IPS-18a (cell line): ENCODE measurements at regions not wholly inside any gene's neighbourhood (a gene's known extent, or its start where the extent isn't known, plus 50 kb on each side); places are given as distances from the start of the nearest gene placed in this dataset.
"Not testable (repeated sequence)": the region's sequence is repeated elsewhere in the genome, so short reads cannot be mapped to it uniquely, and the experiment has no call there.

ENCODE experiments used
- H3K27ac ChIP-seq: one replicate; pipeline ENCODE4 v1.5.1; 2013; ENCODE audit warnings: low read length
- H3K27me3 ChIP-seq: one replicate; pipeline ENCODE4 v1.6.1; 2013; ENCODE audit warnings: mild to moderate bottlenecking, low read length; ENCODE audit not compliant: control insufficient read depth, insufficient read depth
- H3K36me3 ChIP-seq: one replicate; pipeline ENCODE4 v1.6.1; 2013; ENCODE audit warnings: low read depth, low read length; ENCODE audit not compliant: control insufficient read depth
- H3K4me1 ChIP-seq: one replicate; pipeline ENCODE4 v1.6.1; 2013; ENCODE audit warnings: low read depth, low read length; ENCODE audit not compliant: control insufficient read depth
- H3K4me3 ChIP-seq: one replicate; pipeline ENCODE4 v1.5.1; 2013; ENCODE audit warnings: low read length
- H3K9ac ChIP-seq: one replicate; pipeline ENCODE4 v1.6.1; 2013; ENCODE audit warnings: mild to moderate bottlenecking, low read length, moderate library complexity
- H3K9me3 ChIP-seq: one replicate; pipeline ENCODE4 v1.6.1; 2013; ENCODE audit warnings: low read depth, low read length; ENCODE audit not compliant: control insufficient read depth

DNA sequence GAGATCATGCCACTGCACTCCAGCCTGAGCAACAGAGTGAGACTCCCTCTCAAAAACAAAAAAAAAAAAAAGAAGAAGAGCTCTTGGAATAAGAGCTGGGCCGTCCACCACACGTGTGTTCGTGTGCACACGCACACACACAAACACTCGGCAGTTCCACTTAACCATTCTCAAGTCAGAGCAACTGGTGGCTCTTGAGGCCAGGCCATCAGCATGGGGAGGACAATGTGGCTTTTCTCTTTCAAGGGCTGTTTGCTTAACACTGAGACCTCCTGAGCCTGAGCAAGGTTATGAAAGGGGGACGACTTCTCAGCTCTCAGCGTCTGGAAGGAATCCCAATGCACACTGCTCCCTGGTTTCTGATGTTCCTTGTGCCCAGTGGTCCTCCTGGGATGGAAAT is 444.9 kb downstream of the SOX9 start:
- Histone ChIP-seq H3K27me3 (no peaks in the 10 kb centered on the region), H3K4me1 (no peaks in the 10 kb centered on the region), H3K9me3 (no peaks in the 10 kb centered on the region), H3K9ac (no peak overlapping the region), H3K36me3 (no peaks in the 10 kb centered on the region), H3K4me3 (no peak overlapping the region), H3K27ac (no peak overlapping the region)

DNA sequence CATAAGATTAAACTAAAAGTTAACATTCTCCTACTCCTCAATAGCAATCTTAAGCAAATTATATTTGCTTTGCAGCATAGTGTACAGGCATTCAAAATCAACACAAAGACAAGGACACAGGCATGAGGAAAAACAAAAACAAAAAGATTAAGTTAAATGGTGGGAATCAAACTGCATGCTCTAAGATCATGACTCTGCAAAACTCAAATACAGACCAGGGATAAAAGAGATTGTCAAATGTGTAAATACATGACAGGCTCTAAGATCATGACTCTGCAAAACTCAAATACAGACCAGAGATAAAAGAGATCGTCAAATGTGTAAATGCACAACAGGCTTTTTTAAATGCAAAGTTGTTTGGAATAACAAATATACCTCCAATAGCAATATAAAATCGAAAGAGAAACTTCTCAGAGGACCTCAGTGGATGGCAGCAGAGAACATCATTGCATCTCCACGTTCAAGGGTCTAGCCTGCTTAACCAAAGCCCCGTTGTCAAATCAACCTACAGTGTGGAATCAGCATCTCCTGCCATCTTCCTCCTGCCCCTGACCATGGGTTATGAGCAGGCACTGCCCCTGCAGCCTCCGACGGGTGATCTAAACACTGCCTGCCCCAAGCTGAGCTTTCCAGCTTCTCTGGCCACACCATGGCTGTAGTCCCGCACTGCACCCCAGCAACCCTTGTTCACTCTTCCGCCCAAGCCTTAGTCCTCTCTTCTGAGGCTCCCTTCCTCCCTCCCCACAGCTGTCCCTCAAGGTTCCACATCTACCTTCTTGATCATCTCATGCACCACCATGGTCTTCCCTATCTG is 446.1 kb downstream of the SOX9 start:
- no peak overlapping the region for H3K9ac ChIP-seq
- no peaks in the 10 kb centered on the region for H3K4me1 ChIP-seq

DNA sequence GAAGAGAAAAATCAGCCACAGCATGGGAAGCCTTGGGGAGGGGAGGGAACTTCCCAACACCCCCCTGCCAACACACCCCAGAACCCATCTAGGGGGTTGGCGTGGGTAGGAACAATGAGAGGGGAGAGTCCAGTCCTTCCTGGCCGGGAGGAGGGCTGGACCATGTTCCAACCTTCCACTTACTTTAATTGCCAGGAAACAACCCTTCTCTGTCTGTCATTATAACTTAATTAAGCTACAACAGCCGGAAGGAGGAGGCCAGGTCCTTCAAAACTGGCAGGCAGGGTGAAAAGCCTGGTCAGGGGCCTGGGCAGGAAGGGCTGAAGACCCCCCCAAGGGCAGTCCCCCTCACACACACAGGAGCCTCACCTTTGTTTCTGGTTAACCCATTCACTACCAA is 447.0 kb downstream of the SOX9 start:
- no peaks in the 10 kb centered on the region for H3K36me3 ChIP-seq
- H3K4me1 ChIP-seq = no peaks in the 10 kb centered on the region
- no peak overlapping the region for H3K27ac ChIP-seq

More for the DNA sequence above, 446.1 kb downstream of the SOX9 start:
- no peaks in the 10 kb centered on the region for H3K36me3 ChIP-seq
- H3K27me3 ChIP-seq = no peaks in the 10 kb centered on the region
- H3K9me3 ChIP-seq = no peaks in the 10 kb centered on the region
- no peak overlapping the region for H3K4me3 ChIP-seq
- no peak overlapping the region for H3K27ac ChIP-seq

DNA sequence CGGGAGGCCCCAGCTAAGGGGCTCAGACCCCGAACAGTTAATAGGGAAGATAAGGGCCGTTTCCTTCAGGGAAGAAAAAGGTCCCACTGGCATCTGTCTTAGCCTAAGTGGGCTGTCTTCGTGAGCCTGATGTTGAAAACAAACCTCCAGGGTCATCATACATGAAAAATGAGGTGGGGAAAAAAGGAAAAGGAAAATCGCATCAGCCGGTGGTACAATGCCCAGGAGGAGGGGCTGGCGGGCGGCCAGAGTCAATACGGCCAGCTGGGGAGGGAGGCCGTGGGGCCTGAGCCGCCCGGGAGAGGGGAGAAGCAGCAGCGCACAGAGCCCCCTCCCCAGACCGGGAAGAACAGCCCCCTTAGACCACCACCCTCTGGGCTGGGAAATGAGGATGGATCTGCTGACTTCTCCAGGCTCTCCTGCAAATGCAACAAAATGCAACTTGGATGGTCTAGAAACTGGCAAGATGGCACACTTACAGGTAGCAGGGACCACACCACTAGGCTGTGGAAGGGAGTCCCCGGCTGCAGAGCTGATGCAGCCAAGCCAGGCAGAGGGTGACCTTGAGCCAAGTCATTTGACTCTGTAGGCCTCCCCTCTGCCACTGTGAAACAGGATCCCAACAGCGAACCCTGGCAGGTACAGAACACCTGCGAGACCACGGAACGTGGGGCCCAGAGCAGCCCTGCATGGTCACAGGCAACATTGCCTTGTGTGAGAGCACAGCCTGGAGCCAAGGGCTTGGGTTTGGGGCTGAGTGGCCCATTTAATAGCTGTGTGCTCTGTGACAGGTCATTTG is 448.5 kb downstream of the SOX9 start:
- no peaks in the 10 kb centered on the region for H3K27me3 ChIP-seq
- H3K27ac ChIP-seq = no peak overlapping the region
- H3K4me3 ChIP-seq = no peak overlapping the region
- H3K9me3 ChIP-seq = no peaks in the 10 kb centered on the region
- no peak overlapping the region for H3K9ac ChIP-seq
- no peaks in the 10 kb centered on the region for H3K4me1 ChIP-seq
- H3K36me3 ChIP-seq = no peaks in the 10 kb centered on the region

More for the DNA sequence above, 447.0 kb downstream of the SOX9 start:
- H3K27me3 ChIP-seq = no peaks in the 10 kb centered on the region
- H3K9ac ChIP-seq = no peak overlapping the region
- no peaks in the 10 kb centered on the region for H3K9me3 ChIP-seq
- H3K4me3 ChIP-seq = no peak overlapping the region

DNA sequence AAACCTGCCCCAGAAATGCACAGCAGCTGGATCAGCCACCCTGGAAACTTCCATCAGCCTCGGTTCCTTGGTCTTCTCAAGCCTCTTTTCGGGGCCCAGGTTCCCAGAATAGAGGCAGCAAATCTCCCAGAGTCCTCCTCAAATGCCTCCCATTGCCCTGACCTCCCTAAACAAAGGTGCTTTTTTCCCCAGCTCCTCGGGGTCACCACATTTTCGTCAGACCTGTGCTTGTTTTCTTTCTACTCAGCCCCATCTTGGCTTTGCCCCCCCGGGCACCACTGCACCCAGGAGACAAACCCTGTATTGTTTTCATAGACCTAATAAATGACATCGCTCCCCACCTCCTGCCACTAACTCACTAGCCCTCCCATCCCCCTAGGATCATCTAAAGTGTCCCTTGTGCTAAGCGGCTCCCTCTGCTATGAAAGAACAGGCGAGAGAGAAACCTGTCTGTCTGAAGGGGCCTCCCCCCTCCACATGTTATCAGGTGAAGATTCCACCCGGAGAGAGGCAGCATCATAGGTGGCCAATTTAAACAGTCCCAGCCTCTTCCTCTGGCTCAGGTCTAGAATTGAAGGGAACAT is 451.1 kb downstream of the SOX9 start:
- Histone ChIP-seq H3K27me3 (no peaks in the 10 kb centered on the region), H3K9me3 (no peaks in the 10 kb centered on the region), H3K4me1 (peaks cover 12% of the 10 kb centered on the region), H3K27ac (no peak overlapping the region), H3K9ac (no peak overlapping the region), H3K4me3 (no peak overlapping the region), H3K36me3 (no peaks in the 10 kb centered on the region)

DNA sequence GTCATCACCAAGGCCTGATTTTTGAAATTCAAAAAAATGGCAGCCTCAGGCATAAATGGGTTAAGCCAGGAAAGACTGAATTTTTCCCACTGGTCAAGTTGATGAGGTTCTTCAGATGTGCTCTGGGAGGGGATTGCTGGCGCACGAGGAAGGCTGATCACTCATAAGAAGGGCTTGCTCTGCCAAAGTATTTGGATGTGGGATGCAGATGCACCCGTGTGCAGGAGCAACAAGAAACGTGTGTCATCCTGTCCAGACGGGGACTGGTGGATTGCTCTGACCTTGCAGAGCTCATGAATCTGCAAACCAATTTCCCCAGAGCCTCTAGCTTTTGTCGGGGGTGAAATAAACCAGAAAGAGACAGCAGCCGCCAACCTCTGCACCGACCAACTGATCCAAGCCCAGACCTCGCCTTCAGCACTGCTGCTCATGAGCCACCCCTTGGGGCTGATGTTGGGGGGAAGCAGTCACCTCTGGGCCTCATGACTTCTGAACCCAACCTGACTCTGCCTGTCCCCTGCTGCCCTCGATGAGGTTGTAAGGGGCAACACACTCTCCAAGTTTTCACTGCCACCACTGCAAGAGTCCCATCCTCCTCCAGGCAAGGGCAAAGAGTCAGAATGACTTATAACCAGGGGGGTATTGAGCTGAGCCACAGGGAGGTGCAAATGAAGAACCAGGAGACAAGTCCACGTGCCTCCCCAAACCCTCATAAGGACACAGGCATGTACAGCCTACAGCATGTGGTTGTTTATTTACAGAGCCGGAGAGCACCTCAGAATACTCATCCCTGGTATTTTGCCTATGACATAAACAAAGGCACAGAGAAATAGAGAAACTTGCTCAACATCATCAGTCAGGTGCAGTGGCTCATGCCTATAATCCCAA is 452.0 kb downstream of the SOX9 start:
- no peaks in the 10 kb centered on the region for H3K27me3 ChIP-seq
- H3K27ac ChIP-seq = no peak overlapping the region
- H3K4me1 ChIP-seq = peaks cover 15% of the 10 kb centered on the region
- H3K9me3 ChIP-seq = no peaks in the 10 kb centered on the region
- H3K4me3 ChIP-seq = no peak overlapping the region
- H3K9ac ChIP-seq = no peak overlapping the region
- H3K36me3 ChIP-seq = no peaks in the 10 kb centered on the region

DNA sequence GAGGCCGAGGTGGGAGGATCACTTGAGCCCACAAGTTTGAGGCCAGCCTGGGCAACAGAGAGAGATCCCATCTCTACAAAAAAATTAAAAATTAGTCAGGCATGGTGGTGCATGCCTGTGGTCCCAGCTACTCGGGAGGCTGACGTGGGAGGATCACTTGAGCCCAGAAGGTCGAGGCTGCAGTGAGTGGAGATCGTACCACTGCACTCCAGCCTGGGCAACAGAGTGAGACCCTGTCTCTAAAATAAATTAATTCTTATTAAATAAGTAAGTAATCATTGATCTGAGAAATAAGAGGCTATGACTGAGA is 452.6 kb downstream of the SOX9 start:
- H3K9ac ChIP-seq, H3K9me3 ChIP-seq, H3K36me3 ChIP-seq, H3K27ac ChIP-seq, H3K4me3 ChIP-seq, H3K27me3 ChIP-seq: not testable (repeated sequence)
- H3K4me1 ChIP-seq = peaks cover 15% of the 10 kb centered on the region

DNA sequence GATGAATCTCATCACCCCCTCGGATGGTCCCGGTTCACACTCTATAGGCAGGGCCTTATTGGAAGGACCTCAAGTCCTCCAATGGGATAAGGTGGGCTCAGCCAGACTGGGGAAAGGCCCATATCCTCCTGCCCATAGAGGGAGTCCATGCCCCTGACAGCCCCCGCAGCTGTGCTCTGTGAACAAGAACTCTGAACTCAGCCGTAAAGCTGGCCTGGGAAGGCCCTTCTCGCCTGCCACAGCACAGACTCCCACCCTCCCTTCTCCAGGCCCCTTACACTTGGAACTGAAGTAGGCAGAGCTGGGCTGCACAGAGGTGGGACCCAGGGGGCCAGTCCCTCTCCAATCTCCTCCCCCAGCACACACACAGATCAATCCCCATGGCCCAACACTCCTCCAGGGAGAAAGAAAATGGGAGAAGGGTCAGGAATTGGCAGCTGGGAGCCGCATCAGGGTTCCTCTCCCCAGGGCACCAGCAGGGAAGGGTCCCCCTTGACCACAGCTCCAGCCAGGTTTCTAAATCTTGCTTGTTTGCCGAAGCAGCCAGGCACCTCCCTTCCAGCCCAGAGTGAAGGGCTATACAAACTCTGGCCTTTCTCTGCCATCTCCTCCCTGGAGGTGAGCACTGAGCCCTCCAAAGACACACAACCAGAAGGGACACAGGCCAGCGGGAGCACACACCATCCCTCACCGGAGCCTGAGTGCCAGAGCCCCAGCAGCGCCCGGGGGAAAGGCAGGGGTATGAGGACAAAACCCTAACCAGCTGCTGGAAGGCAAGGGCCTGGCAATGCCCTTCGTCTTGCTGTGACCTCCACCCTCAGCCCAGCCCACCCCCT is 454.1 kb downstream of the SOX9 start:
- no peak overlapping the region for H3K27ac ChIP-seq
- H3K4me1 ChIP-seq = peaks cover 15% of the 10 kb centered on the region

DNA sequence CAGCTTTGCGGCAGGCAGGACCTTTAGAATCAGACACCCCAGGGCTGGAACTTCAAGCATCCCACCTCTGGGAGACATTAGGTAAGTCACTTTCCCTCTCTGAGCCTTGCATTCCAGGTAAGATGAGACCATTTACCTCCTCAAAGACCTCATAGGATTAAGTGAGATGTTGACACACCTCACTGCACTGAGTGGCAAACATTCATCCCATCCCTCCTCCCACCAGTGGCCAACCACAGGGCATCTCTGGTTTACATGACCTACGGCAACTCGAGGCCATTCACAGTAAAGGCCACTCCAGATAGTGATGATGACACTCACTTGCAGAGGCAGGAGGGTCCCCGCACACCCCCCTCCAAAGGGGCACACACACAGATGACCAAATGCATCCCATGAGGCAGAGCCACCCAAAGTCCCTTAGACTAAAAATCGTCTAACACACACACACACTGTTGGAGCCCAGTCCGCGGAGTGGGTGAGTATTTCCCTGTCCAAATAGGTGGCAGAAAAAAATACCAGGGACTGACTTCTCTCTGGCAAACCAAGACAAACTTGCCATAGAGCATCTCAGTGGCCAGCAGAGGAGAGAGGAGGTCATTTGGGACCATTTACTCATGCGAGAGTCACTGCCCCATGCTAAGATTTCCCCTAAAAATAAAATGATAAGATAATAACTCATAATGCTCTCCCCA is 454.9 kb downstream of the SOX9 start:
- Histone ChIP-seq H3K4me1 (peaks cover 15% of the 10 kb centered on the region), H3K4me3 (peak overlapping the region; percentile 26), H3K36me3 (no peaks in the 10 kb centered on the region), H3K9me3 (no peaks in the 10 kb centered on the region), H3K9ac (no peak overlapping the region), H3K27me3 (no peaks in the 10 kb centered on the region), H3K27ac (no peak overlapping the region)

More for the DNA sequence above, 454.1 kb downstream of the SOX9 start:
- H3K9me3 ChIP-seq = no peaks in the 10 kb centered on the region
- H3K4me3 ChIP-seq = no peak overlapping the region
- no peak overlapping the region for H3K9ac ChIP-seq
- H3K36me3 ChIP-seq = no peaks in the 10 kb centered on the region
- no peaks in the 10 kb centered on the region for H3K27me3 ChIP-seq

DNA sequence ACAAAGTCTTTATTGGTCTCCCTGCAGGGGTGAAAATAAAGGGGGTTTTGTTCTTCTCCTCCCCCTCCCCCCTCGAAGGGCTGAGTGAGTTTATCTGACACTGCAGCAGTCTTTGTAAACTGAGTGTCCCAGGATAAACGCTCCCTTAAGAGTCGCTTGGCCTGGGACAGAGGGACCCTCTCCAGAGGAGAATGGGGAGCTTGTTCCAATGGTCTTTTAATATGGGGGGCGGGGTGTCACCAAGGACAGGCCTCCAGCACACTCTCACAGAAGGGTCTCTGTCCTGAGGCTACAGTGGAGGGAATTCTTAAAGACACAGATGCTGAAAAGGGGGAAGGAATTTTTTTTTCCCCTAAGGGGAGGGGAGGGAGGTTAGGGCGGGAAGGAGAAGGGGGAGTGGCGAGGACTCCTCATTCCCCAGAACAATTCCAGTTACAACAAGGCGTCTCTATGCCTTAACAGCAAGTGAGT is 455.5 kb downstream of the SOX9 start:
- no peak overlapping the region for H3K27ac ChIP-seq
- no peaks in the 10 kb centered on the region for H3K27me3 ChIP-seq
- no peak overlapping the region for H3K9ac ChIP-seq
- peaks cover 15% of the 10 kb centered on the region for H3K4me1 ChIP-seq
- H3K9me3 ChIP-seq = no peaks in the 10 kb centered on the region
- H3K4me3 ChIP-seq = peak overlapping the region; percentile 26
- no peaks in the 10 kb centered on the region for H3K36me3 ChIP-seq
